HG03196 (cell line): ENCODE measurements at regions not wholly inside any gene's neighbourhood (a gene's known extent, or its start where the extent isn't known, plus 50 kb on each side); places are given as distances from the start of the nearest gene placed in this dataset.
"Not testable (repeated sequence)": the region's sequence is repeated elsewhere in the genome, so short reads cannot be mapped to it uniquely, and the experiment has no call there.

Experiments used
- ATAC-seq: cut with Tn5 transposase; IDR thresholded peaks from one replicate; pipeline ENCODE4 v1.9.1; 2021; ENCODE audit not compliant: unreplicated experiment

DNA sequence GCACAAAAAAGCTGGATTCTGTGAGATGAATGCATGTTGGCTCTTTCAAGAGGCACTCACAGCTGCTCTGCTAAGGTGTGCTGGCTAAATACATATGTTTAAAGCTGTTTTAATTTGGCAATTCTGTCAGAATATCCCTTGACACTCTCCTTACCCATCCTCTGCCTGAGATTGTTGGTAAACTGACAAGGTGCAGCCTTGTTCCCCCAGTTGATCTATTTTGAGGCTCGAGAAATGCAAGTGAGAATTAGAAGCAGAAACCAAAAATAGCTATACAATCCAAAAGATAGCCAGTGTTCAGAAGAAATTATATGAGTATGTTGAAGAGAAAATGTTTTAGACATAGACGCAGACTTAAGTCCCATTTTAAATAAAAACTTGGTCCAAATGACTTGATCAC is 971.7 kb upstream of the GYPC start:
- no peak for ATAC-seq

DNA sequence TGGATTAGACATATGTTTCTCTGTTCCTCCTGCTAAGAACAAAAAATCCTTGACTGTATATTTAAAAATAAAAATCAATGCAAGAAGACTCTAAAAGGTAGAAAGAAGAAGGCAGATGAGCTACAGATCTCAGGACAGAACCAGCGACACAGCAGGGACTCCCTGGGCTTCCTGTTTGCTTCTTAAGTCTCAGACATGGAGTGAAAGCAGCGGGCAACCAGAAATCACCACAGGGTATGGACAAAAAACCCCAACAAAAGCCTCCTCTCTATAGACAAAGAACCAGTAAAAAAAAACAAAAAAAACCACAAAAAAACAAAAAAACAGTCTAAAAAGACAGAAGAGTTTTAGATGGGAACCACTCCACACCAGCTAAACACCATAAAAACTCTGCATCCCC is 971.0 kb upstream of the GYPC start:
- ATAC-seq = no peak

DNA sequence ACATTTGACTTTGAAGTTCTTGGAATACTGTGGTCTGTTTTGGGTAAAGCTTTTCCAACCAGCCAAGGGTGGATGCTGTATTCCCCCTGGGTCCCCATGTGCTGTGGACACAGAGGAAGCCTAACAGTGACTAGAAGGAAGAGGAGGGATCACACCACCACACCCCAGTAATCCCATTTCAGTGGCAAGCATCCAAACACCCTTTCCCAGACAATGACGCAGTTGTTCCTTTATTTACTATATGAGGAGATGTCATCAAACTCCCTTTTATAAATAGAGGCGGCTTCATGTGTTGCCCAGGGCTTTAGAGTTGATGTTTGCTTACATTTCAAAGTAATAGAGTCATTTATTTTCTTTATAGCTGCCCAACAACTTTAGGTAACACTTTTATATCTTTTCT is 959.4 kb upstream of the GYPC start:
- ATAC-seq = no peak

DNA sequence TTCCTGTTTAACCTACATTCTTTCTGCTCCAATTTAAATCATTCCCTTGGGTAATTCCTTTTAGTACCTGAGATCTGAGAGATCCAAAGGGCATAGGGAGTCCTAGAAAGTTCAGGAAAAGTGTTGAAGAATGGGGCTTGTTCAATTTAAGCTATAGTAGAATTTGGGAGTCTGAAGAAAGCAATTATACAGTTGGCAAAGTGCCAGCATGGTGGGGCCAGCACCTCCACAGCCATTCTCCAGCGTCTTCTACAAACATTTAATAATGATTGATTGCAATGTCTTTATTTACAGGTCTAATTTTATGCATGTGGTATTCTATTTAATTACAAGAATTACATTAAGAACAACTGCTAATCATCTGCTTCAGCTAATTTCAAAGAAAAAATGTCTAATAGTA is 957.7 kb upstream of the GYPC start:
- ATAC-seq = no peak

DNA sequence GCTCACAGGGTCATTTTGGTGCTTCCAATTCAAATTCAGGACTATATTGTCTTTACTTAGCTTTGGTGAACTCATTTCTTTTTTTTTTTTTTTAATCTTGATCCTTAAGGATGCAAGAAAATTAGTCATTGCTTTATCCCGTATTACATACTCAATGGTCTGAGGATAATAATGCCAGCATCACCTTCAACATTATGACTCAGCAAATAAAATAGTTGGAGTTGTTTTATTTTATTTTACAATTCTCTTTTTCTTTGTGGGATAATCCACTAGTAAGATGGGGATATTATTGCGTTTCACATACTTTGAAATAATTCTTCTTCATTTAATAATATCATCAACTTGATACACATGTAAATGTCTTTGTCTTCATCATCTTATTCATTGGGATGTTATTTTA is 954.9 kb upstream of the GYPC start:
- ATAC-seq = no peak

DNA sequence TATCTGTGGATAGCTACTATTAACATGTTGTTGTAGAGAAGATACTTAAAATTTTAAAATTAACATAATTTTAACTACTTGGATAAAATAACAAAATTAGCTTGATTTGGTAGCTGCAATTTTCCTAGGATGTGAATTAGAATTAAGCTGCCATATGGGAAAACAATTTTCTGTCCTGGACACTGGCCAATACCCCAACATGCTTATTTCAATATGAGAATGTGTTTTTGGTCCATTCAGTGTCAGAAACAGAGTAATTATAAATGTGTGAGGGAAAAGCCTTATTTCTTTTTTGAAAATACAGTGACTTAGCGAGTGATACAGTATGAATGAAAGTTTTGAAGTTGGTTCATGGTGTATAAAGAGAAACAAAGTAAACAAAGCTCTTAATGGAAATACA is 948.3 kb upstream of the GYPC start:
- ATAC-seq = no peak

DNA sequence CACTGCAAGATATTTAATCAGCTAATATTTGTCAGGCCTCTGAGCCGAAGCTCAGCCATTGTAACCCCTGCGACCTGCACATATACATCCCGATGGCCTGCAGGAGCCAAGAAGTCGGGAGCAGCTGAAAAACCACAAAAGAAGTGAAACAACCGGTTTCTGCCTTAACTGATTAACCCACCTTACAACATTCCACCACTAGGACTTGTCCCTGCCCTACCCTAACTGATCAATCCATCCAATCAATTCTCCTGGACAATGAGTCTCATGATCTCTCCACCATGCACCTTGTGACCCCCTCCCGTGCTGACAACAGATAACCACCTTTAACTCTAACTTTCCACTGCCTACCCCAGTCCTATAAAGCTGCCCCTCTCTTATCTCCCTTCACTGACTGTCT is 945.4 kb upstream of the GYPC start:
- ATAC-seq = no peak

DNA sequence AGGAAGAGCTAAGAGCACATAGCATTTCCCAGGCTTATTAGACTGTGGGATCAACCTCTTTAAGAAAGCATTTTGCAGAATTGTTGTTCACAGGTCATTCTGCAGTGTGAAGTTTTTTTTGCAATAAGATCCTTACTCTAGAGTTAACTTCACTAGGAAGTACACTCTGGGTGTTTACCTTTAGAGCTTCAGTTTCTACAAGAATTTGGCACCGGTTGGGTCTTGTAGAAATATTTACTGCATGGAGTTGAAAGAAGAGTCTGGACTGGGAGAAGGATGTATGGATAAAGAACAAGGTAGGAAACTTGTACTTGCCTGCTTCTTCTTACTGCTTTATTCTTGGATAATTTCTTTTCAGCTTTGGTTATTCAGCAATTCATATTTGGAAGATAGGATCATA is 944.9 kb upstream of the GYPC start:
- ATAC-seq = no peak

DNA sequence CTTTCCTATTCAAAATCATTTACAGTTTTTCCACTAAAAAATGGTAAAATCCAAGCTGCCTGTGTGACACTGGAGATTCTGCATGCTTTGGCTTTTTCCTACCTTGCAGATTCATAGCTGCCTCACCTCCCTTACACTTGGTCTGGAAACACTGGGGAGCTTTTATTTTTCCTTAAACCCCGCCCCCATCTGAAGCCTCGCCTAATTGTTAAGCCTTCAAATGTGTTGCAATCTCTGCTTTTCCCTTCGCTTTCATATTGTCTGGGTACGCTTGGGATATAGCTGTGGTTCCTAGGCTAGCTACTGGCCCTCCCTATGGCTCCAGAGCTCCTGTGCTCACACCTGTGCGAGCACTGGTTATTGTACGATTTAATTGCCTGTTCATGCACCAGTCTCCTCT is 942.4 kb upstream of the GYPC start:
- no peak for ATAC-seq

DNA sequence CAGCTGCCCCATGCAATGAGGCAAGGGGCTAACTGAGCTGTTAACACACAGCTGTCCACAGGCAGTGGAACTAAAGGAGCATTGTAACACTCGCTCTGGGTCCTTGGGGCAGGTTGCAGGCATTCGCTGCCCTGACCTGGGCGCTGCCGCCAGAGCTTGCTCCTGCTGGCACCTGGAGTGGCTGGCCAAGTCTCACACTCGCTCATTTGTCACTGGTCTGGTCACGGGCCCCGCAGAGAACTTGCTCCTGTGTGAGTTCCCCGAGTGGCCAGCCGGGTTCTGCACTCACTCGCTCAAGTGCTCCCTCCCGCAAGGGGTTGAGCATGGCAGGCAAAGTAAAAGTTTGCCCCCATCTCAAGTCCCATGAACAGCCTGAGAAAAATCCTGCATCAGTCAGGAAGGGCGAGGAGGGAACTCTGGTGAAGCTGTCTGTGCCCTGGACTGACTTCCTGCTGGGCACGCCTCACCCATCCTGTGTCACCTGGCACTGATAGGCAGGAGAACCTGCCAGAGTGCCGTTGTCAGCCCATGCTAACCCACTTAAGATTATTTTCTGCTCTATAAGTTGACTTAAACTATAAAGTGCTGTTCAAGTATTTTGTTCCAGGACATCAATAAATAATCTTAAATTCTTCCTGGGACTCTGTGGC is 934.8 kb upstream of the GYPC start:
- no peak for ATAC-seq

DNA sequence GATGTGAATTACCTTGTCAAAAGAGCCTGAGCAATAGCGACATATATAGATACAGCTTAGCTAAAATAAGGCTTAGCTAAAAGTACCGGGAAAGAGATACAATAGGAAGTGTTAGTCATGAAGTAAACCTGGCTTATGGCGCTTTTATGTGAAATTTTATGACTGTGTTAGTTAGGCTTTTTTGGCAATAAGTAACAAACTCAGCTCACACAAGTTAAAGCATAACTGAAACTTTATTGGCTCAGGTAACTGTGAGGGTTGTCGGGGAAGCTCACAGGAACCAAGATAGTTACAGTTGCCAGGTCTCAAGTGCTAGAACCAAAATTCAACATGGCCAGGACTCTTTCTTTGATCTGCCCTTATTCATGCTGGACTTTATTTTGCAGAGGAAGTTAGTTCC is 925.0 kb upstream of the GYPC start:
- ATAC-seq = no peak

DNA sequence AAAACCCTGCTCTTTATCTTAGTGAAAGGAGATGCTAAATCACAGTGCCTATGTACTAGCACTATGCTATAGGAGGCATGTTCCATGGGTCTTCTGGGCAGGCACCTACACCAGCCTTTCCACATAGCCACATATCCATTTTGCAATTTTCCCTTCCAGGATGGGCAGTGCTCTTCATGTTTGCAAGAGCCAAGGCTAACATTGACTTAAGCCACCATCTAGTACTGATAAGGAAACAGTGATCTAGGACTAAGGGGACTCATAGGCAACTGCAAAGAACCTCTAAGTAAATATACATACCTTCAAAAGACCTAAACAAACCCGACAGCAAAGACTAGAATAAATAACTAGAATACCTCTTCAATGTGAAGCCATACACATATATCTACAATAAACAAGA is 919.7 kb upstream of the GYPC start:
- ATAC-seq = no peak

DNA sequence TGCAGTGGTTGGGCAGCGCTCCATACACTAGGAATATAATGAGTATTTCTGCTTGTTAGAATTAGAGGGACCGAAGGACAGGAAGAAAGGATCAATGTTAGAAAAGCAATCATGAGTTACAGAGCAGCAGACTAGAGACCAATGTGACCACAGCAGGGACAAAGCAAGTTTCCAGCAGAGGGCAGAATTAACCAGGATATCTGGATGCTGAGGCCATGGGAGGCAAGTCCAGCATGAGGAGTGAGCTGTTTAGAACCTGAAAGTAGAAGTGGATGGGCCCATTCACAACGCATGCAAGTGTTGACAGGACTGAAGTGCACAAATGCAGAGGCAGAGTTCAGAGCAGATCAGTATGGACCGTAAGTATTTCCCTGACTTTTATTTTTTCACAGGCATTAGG is 910.4 kb upstream of the GYPC start:
- no peak for ATAC-seq

DNA sequence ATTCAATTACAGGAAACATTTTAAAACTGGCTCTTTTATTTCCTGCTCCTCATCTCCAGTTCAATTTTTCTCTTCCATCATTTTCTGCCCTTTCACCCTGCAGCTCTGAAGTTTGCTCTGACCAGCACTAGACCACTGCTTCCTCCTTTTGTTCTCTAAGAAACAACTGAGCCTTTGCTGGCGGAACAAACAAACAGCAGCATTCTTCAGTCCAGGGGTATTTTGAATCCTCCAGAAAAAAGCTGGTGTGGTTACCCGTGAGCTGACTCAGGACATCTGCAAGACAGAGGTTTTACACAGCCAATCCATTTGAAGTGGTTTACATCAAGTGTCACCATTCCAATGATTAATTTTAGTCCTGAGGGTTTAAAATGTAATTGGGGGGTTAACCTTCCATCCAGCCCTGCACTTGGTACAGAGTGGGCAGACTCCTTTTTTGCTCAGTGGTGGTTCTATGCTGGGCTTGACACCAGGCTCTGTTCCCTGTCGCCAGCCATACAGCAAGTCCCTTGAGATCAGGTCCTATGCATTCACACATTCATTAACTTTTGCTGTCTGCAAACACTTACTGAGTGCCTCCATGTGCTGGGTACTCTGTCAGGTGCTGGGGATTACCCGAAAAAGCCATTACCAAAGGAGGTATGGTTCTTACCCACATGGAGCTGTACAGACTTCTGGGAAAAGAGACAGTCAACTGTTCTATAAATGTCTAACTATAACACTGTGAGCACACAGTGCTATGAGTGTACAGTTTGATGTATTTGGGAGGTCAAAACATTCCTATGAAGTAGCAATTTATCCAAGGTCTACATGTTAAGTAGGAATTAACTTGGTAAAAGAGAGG is 909.4 kb upstream of the GYPC start:
- ATAC-seq = no peak

DNA sequence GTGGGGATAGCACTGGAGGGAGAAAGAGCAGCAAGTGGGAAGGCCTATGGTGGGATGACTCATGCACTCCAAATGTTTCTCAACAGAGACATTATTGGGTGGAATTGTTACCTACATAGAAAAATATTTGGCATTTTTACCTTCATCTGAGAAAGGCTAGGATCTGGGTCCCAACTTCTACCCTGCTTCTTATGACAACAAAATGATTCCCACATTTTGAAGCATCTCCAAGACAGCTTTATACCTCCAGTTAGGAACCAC is 908.9 kb upstream of the GYPC start:
- no peak for ATAC-seq

DNA sequence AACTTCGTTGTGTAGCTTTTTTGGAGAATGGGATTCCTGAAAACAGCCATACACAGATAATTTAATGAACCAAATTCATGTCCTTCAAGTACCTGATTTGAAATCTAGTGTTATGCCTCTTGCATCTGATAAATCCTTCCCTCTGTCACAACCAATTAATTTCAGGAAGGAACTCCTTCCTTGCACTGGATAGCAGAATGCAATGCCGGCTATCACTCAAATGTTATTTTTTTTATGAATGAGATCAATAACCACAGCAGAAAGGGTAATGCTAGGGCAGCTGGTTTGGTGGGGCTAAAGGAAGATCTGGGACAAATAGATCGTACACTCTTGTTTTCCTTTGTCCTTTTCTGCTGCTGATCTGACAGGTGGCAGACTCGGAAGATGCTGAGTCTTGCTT is 899.5 kb upstream of the GYPC start:
- no peak for ATAC-seq

DNA sequence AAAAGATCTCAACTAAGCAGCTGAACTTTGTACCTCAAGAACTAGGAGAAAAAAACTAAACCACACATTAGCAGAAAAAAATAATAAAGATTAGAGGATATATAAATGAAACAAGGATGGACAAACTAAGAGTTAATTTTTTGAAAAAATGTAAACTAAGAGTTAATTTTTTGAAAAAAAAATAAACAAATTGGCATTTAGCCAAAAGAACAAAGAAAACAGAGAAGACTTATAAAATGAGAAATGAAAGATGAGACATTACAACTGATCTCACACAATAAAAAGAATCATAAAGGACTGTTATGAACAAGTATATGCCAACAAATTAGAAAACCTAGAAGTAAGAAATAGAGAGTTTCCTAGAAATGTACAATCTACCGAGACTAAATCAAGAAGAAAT is 859.2 kb upstream of the GYPC start:
- ATAC-seq = no peak

DNA sequence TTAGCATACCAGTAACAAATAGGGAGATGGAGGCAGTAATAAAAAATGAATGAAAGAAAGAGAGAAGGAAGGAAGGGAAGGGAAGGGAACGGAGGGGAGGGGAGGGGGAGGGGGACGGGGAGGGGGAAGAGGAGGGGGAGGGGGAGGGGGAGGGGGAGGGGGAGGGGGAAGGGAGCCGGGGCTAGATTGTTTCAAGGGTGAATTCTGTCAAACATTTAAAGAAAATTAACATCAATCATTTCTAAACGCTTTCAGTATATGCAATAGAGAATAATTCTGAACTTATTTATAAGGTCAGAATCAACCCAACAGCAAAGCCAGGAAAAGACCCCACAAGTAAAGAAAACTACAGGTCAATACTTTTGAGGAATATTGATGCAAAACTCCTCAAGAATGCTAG is 858.8 kb upstream of the GYPC start:
- ATAC-seq = no peak

DNA sequence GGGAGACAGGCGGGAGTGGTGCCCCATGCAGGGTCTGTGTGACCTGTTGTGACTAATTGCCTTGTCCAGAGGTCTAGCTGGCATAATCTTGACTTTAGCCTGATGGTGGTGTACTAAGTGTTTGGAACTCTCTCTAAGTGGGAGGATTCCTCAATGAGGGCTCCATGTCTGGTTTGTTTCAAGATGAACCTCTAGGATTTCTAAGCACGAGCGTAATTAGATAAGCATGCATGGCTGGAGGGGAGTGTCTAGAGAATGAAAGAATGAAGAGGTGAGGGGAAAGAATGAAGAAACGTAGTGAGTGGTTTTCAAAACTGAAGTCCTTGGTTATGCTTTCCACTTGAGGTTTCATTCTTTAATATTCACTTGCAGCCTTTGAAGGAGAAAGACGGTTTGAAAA is 833.2 kb upstream of the GYPC start:
- ATAC-seq = no peak

DNA sequence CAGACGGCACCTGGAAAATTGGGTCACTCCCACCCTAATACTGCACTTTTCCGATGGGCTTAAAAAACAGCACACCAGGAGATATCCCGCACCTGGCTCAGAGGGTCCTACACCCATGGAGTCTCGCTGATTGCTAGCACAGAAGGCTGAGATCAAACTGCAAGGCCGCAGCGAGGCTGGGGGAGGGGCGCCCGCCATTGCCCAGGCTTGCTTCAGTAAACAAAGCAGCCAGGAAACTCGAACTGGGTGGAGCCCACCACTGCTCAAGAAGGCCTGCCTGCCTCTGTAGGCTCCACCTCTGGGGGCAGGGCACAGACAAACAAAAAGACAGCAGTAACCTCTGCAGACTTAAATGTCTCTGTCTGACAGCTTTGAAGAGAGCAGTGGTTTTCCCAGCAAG is 830.2 kb upstream of the GYPC start:
- ATAC-seq = not testable (repeated sequence)

DNA sequence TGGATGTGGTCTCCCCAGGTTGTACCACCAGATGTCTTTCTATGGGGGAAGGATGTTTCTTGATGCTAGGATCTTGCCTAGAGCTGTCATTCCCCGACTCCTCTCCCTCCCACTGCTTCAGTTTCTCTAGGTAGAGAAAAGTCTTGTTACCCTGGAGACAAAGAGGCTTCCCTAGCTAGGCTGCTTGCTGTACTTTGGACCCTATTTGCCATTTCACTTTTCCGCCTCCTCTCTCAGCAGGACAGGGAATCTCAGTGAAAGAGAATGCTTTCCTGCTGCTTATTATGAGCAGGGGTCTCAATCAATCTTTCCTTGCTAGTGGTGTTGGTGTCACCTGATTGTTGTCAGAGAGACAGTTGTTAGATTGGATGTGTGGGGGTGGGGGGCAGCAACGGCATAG is 818.8 kb upstream of the GYPC start:
- ATAC-seq = no peak

DNA sequence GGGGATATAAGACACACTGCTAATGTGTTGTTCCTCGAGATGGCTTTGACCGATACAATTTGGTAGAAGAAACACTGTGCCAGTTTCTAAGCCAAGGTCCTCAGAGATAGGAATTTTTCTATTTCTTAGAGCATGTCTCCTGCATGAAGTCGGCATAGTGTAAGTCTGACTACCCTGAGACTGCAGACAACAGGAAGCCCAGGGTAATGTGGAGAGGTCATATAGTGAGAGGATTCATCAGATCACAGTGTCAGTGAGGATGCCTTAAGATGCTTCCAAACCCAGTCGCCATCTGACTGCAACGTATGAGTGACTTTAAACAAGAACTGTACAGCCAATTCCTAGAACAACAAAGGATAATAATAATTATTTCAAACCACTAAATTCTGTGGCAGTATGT is 818.3 kb upstream of the GYPC start:
- no peak for ATAC-seq

DNA sequence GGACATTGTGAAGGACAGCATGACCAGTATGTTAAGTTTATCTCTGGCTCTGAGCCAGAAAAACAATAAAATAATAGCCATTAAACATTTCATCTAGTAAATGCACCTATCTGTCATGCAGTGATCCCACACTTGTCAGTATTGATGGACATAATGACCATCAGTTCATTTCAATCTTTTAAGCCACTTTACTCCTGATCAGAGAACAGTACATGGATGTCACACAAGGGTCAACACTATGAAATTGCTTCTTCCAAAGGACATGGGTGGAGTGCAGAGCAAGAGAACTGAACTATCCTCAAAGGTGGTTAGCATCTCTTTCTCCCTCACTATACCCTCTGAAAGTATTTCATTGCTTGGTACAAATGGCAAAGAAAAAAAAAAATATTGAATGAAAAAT is 816.0 kb upstream of the GYPC start:
- no peak for ATAC-seq
